Breast epithelium (tissue), 4 donors: ENCODE measurements at regions not wholly inside any gene's neighbourhood (a gene's known extent, or its start where the extent isn't known, plus 50 kb on each side); places are given as distances from the start of the nearest gene placed in this dataset.

ENCODE experiments used
- DNase-seq, 2 donors: peaks; one replicate each; pipeline ENCODE4 v3.0.0-alpha.2; 2019; ENCODE audit warnings: low spot score in 2 of 2
- H3K27ac ChIP-seq, 2 donors: fragments of 200-600 bp; sonication (generic) in 1 of 2; one replicate each; pipeline ENCODE4 v1.5.1; 2016 to 2019; ENCODE audit warnings: mild to moderate bottlenecking in 1 of 2
- H3K27me3 ChIP-seq, 2 donors: fragments of 200-600 bp; sonication (generic) in 1 of 2; one replicate each; pipeline versions ENCODE4 v1.5.1 to v1.6.0; 2017 to 2019; ENCODE audit warnings: control low read depth in 1 of 2, mild to moderate bottlenecking in 1 of 2
- H3K36me3 ChIP-seq: fragments of 200-600 bp; one replicate; pipeline ENCODE4 v1.5.1; 2019
- H3K4me1 ChIP-seq, 2 donors: fragments of 200-600 bp; sonication (generic); one replicate each; pipeline ENCODE4 v1.5.1; 2016 to 2019; ENCODE audit warnings: control low read depth in 1 of 2
- H3K4me3 ChIP-seq, 3 donors: fragments of 200-600 bp; sonication (generic); 1 replicate in 2 of 3; 2 replicates in 1 of 3; pipeline ENCODE4 v1.5.1; 2016 to 2019; ENCODE audit warnings: mild to moderate bottlenecking in 3 of 3, moderate library complexity in 2 of 3
- H3K9me3 ChIP-seq, 2 donors: fragments of 200-600 bp; sonication (generic) in 1 of 2; one replicate each; pipeline ENCODE4 v1.5.1; 2016 to 2019; ENCODE audit warnings: control low read depth in 1 of 2
- CTCF ChIP-seq, 3 donors: fragments of 450-650 bp; IDR thresholded peaks; one replicate each; pipeline ENCODE4 v1.5.1; 2016 to 2017; ENCODE audit warnings: antibody characterized with exemption in 3 of 3, mild to moderate bottlenecking in 3 of 3, moderate library complexity in 3 of 3
- POLR2A ChIP-seq: fragments of 450-650 bp; IDR thresholded peaks from one replicate; pipeline ENCODE4 v1.6.1; 2016; ENCODE audit warnings: antibody characterized with exemption, mild to moderate bottlenecking, moderate library complexity
- POLR2AphosphoS5 ChIP-seq, 3 donors: sonication (generic); formaldehyde crosslinking; IDR thresholded peaks; one replicate each; pipeline ENCODE4 v1.6.1; 2017; ENCODE audit warnings: antibody characterized with exemption in 3 of 3
- intact Hi-C: fragments of 100-400 bp; cut with DNase I; formaldehyde crosslinking; loops from one replicate; pipeline ENCODE4 v1.15.1; 2023; ENCODE audit warnings: low total_unique reads

GRCh38 chr2:66683064-66683463, 248.1 kb downstream of the MEIS1 start:
- Histone ChIP-seq H3K4me3 (no peak overlapping the region), H3K27me3 (no peaks in the 10 kb centered on the region), H3K4me1 (no peaks in the 10 kb centered on the region), H3K36me3 (no peaks in the 10 kb centered on the region), H3K9me3 (no peaks in the 10 kb centered on the region), H3K27ac (peak overlapping the region in 1 of 2 donors; percentile 33)
- TF ChIP-seq POLR2A (no peak), CTCF (IDR thresholded peaks at IDR 0.05) (no peak), POLR2AphosphoS5 (IDR thresholded peaks at IDR 0.05) (no peak)
- DNase-seq: no peak
- intact Hi-C loops: no loop called here

- intact Hi-C loops: no loop called here
- DNase-seq: no peak
- Histone ChIP-seq H3K27ac (peak overlapping the region in 1 of 2 donors; percentile 33), H3K9me3 (no peaks in the 10 kb centered on the region), H3K27me3 (no peaks in the 10 kb centered on the region), H3K36me3 (no peaks in the 10 kb centered on the region), H3K4me1 (no peaks in the 10 kb centered on the region), H3K4me3 (no peak overlapping the region)
- no peak for TF ChIP-seq POLR2AphosphoS5 (IDR thresholded peaks at IDR 0.05)
- TF ChIP-seq CTCF (IDR thresholded peaks at IDR 0.05): no peak
These were observed 248.7 kb downstream of the MEIS1 start for GRCh38 chr2:66683599-66683998.

- intact Hi-C loops: no loop called here
- Histone ChIP-seq H3K36me3 (no peaks in the 10 kb centered on the region), H3K4me3 (no peak overlapping the region), H3K27me3 (no peaks in the 10 kb centered on the region), H3K27ac (no peak overlapping the region), H3K9me3 (no peaks in the 10 kb centered on the region), H3K4me1 (no peaks in the 10 kb centered on the region)
- no peak for TF ChIP-seq POLR2AphosphoS5 (IDR thresholded peaks at IDR 0.05)
- no peak for TF ChIP-seq POLR2A
- TF ChIP-seq CTCF (IDR thresholded peaks at IDR 0.05): no peak
- no peak for DNase-seq
These were observed 249.4 kb downstream of the MEIS1 start for GRCh38 chr2:66684289-66684688.

GRCh38 chr2:66686755-66687154, 251.8 kb downstream of the MEIS1 start:
- Histone ChIP-seq H3K4me1 (no peaks in the 10 kb centered on the region), H3K36me3 (no peaks in the 10 kb centered on the region), H3K4me3 (no peak overlapping the region), H3K27ac (no peak overlapping the region), H3K27me3 (no peaks in the 10 kb centered on the region), H3K9me3 (no peaks in the 10 kb centered on the region)
- TF ChIP-seq POLR2AphosphoS5 (IDR thresholded peaks at IDR 0.05) (no peak), CTCF (IDR thresholded peaks at IDR 0.05) (no peak), POLR2A (no peak)
- intact Hi-C loops: no loop called here
- DNase-seq: no peak

- intact Hi-C loops: no loop called here
- Histone ChIP-seq H3K27ac (peak overlapping the region in 1 of 2 donors; percentile 38), H3K4me3 (no peak overlapping the region), H3K27me3 (no peaks in the 10 kb centered on the region), H3K4me1 (no peaks in the 10 kb centered on the region), H3K9me3 (no peaks in the 10 kb centered on the region), H3K36me3 (no peaks in the 10 kb centered on the region)
- TF ChIP-seq CTCF (IDR thresholded peaks at IDR 0.05): no peak
- no peak for TF ChIP-seq POLR2A
- TF ChIP-seq POLR2AphosphoS5 (IDR thresholded peaks at IDR 0.05): no peak
- no peak for DNase-seq
These were observed 254.0 kb downstream of the MEIS1 start for GRCh38 chr2:66688951-66689350.
